T-cell (primary cell): ENCODE measurements at regions not wholly inside any gene's neighbourhood (a gene's known extent, or its start where the extent isn't known, plus 50 kb on each side); places are given as distances from the start of the nearest gene placed in this dataset.
A peak's percentile ranks its signal among the peaks of the same experiment; 100 is the strongest.

Experiments used
- ATAC-seq, 4 experiments: fragments of 200-7000 bp in 3 of 4; fragments of 150-1000 bp in 1 of 4; cut with Tn5 transposase; replicated peaks in 1 of 4; 1 replicate in 3 of 4; 2 replicates in 1 of 4; pipeline ENCODE4 v1.10.0; 2021; ENCODE audit warnings: moderate library complexity in 3 of 4, mild to moderate bottlenecking in 2 of 4, moderate number of reproducible peaks in 1 of 4
- CTCF ChIA-PET, 2 donors: fragments of 300-600 bp; sonication (Branson Sonifier 250); formaldehyde crosslinking; loops; one replicate each; lab custom pipeline; 2022; ENCODE audit warnings: antibody characterized with exemption in 2 of 2; lab: Charles Lee
- POLR2A ChIA-PET, 2 donors: fragments of 300-600 bp; sonication (Branson Sonifier 250); formaldehyde crosslinking; loops; one replicate each; lab custom pipeline; 2022; ENCODE audit warnings: antibody characterized with exemption in 2 of 2; lab: Charles Lee
- DNase-seq, 35 experiments: peaks; one replicate each; pipeline versions ENCODE4 v3.0.0 to v3.0.0-alpha.2; 2013 to 2023
- H3K27ac ChIP-seq: one replicate; pipeline ENCODE4 v1.5.1; 2013; ENCODE audit warnings: low read length
- H3K27me3 ChIP-seq, 2 experiments: replicated peaks in 1 of 2; 1 replicate in 1 of 2; 2 replicates in 1 of 2; pipeline versions ENCODE4 v1.6.1 to v1.7.0; 2013; ENCODE audit warnings: low read length in 1 of 2, mixed read lengths in 1 of 2; ENCODE audit not compliant: control insufficient read depth in 2 of 2, insufficient read depth in 2 of 2; ENCODE audit errors: extremely low read depth in 1 of 2
- H3K36me3 ChIP-seq, 2 donors: 1 replicate in 1 of 2; 2 replicates in 1 of 2; pipeline versions ENCODE4 v1.6.1 to v1.7.0; 2013; ENCODE audit warnings: low read length in 1 of 2; ENCODE audit not compliant: control insufficient read depth in 2 of 2, insufficient read depth in 1 of 2; ENCODE audit errors: extremely low read depth in 1 of 2
- H3K4me1 ChIP-seq, 2 experiments: 1 replicate in 1 of 2; 2 replicates in 1 of 2; pipeline versions ENCODE4 v1.6.1 to v1.7.0; 2013; ENCODE audit warnings: low read length in 2 of 2, mixed read lengths in 1 of 2; ENCODE audit not compliant: insufficient read depth in 2 of 2, control insufficient read depth in 1 of 2; ENCODE audit errors: extremely low read depth in 1 of 2
- H3K4me3 ChIP-seq, 2 donors: 1 replicate in 1 of 2; 2 replicates in 1 of 2; pipeline versions ENCODE4 v1.5.1 to v1.7.0; 2013; ENCODE audit warnings: mild to moderate bottlenecking in 2 of 2, low read length in 1 of 2, moderate library complexity in 1 of 2; ENCODE audit not compliant: control insufficient read depth in 1 of 2; ENCODE audit errors: extremely low read depth in 1 of 2
- H3K9me3 ChIP-seq: 2 replicates; pipeline ENCODE4 v1.7.0; 2013
- H3K27ac Mint-ChIP-seq, 2 donors: one replicate each; pipeline ENCODE4 v1.8.0; 2020 to 2021; ENCODE audit warnings: mild to moderate bottlenecking in 2 of 2, mixed read lengths in 2 of 2
- H3K27me3 Mint-ChIP-seq, 2 donors: one replicate each; pipeline ENCODE4 v1.8.0; 2021 to 2022; ENCODE audit warnings: mixed read lengths in 2 of 2
- H3K36me3 Mint-ChIP-seq: one replicate; pipeline ENCODE4 v1.8.0; 2021; ENCODE audit warnings: mixed read lengths
- H3K4me1 Mint-ChIP-seq, 3 donors: one replicate each; pipeline ENCODE4 v1.8.0; 2020 to 2022; ENCODE audit warnings: mixed read lengths in 3 of 3, mild to moderate bottlenecking in 1 of 3
- H3K4me3 Mint-ChIP-seq, 3 donors: one replicate each; pipeline ENCODE4 v1.8.0; 2020 to 2022; ENCODE audit warnings: mild to moderate bottlenecking in 3 of 3, mixed read lengths in 3 of 3, moderate library complexity in 3 of 3
- H3K9me3 Mint-ChIP-seq, 3 donors: one replicate each; pipeline ENCODE4 v1.8.0; 2020 to 2022; ENCODE audit warnings: mixed read lengths in 3 of 3
- WGBS: methylation state at CpG from one replicate; pipeline ENCODE4 v1.1.5; 2013; ENCODE audit warnings: missing lambda C conversion rate; ENCODE audit not compliant: insufficient coverage; 5-methylcytosine and 5-hydroxymethylcytosine counted together

GRCh38 chr15:62378772-62379498 is 213.8 kb upstream of the C2CD4B start:
- no peak overlapping the region for H3K27ac ChIP-seq
- peaks cover 20 to 35% of the 10 kb centered on the region in 2 donors for H3K27me3 Mint-ChIP-seq
- no peaks in the 10 kb centered on the region for H3K9me3 Mint-ChIP-seq
- no peak overlapping the region for H3K4me3 ChIP-seq
- CTCF ChIA-PET: no interaction called here
- no peaks in the 10 kb centered on the region for H3K36me3 ChIP-seq
- no peak for DNase-seq
- no peaks in the 10 kb centered on the region for H3K9me3 ChIP-seq
- H3K36me3 Mint-ChIP-seq: no peaks in the 10 kb centered on the region
- WGBS: 100% methylated on average over 1 of the region's 5 CpGs
- H3K4me3 Mint-ChIP-seq: no peak overlapping the region
- peaks cover 0 to 7% of the 10 kb centered on the region in 2 experiments for H3K27me3 ChIP-seq
- no peak overlapping the region for H3K27ac Mint-ChIP-seq
- no peaks in the 10 kb centered on the region for H3K4me1 Mint-ChIP-seq
- no peak for ATAC-seq
- POLR2A ChIA-PET: no interaction called here
- H3K4me1 ChIP-seq: no peaks in the 10 kb centered on the region

- WGBS: 70% methylated on average over 2 of the region's 4 CpGs
Measured at GRCh38 chr15:62380011-62380410, 214.9 kb upstream of the C2CD4B start.

GRCh38 chr15:62382046-62382445 is 217.0 kb upstream of the C2CD4B start:
- Histone ChIP-seq H3K4me1 (no peaks in the 10 kb centered on the region), H3K9me3 (no peaks in the 10 kb centered on the region), H3K27me3 (peaks cover 0 to 1% of the 10 kb centered on the region in 2 experiments), H3K27ac (no peak overlapping the region), H3K4me3 (no peak overlapping the region), H3K36me3 (no peaks in the 10 kb centered on the region)
- Mint-ChIP-seq H3K4me1 (no peaks in the 10 kb centered on the region), H3K4me3 (no peak overlapping the region), H3K9me3 (no peaks in the 10 kb centered on the region), H3K27ac (no peak overlapping the region), H3K27me3 (peaks cover 22 to 39% of the 10 kb centered on the region in 2 donors), H3K36me3 (no peaks in the 10 kb centered on the region)
- ChIA-PET CTCF (no interaction called here), POLR2A (no interaction called here)
- no CpG with 5 or more reads among the region's 1 CpG for WGBS
- no peak for ATAC-seq
- DNase-seq: no peak

More at GRCh38 chr15:62380011-62380410, 214.9 kb upstream of the C2CD4B start:
- no peaks in the 10 kb centered on the region for H3K4me1 Mint-ChIP-seq
- Histone ChIP-seq H3K4me1 (no peaks in the 10 kb centered on the region), H3K27me3 (peaks cover 0 to 7% of the 10 kb centered on the region in 2 experiments), H3K4me3 (no peak overlapping the region), H3K27ac (no peak overlapping the region), H3K36me3 (no peaks in the 10 kb centered on the region), H3K9me3 (no peaks in the 10 kb centered on the region)
- no peaks in the 10 kb centered on the region for H3K9me3 Mint-ChIP-seq
- CTCF ChIA-PET: no interaction called here
- H3K36me3 Mint-ChIP-seq: no peaks in the 10 kb centered on the region
- no peak overlapping the region for H3K27ac Mint-ChIP-seq
- H3K27me3 Mint-ChIP-seq: peaks cover 24 to 35% of the 10 kb centered on the region in 2 donors
- H3K4me3 Mint-ChIP-seq: no peak overlapping the region
- ATAC-seq: no peak
- POLR2A ChIA-PET: no interaction called here
- DNase-seq: no peak

GRCh38 chr15:62389885-62390790 is 225.1 kb upstream of the C2CD4B start, which contains the start of gene TLN2:
TLN2 (plus strand) TSS chr15:62390550.
- peak within 1 kb of the TSS; percentile 74 to 95 for H3K4me3 ChIP-seq
- Mint-ChIP-seq H3K27me3 (peaks cover 14 to 26% of the 10 kb centered on the region in 2 donors), H3K4me1 (peaks cover 15 to 20% (median 18%) of the 10 kb centered on the region in 3 donors), H3K27ac (peak within 1 kb of the TSS in 1 of 2 donors; percentile 69), H3K4me3 (peak within 1 kb of the TSS; percentile 91 to 93 (median 92)), H3K36me3 (no peaks in the 10 kb centered on the region), H3K9me3 (no peaks in the 10 kb centered on the region)
- H3K27ac ChIP-seq: peak within 1 kb of the TSS; percentile 22
- WGBS: under 1% methylated on average over 68 of the region's 74 CpGs
- peaks cover 11 to 22% of the 10 kb centered on the region in 2 experiments for H3K4me1 ChIP-seq
- ATAC-seq (peak; percentile 78 to 85 (median 82)), DNase-seq (peak in 31 of 35 experiments; percentile 11 to 72 (median 27))
- ChIA-PET CTCF (no interaction called here), POLR2A (interaction anchor here in 1 of 2 donors (0.6 kb wide), 1 partner anchor 12 kb away, joined by 3 read pairs; no protein-coding TSS in a partner anchor)
- peaks cover 5 to 19% of the 10 kb centered on the region in 2 experiments for H3K27me3 ChIP-seq
- no peaks in the 10 kb centered on the region for H3K9me3 ChIP-seq
- H3K36me3 ChIP-seq: no peaks in the 10 kb centered on the region

GRCh38 chr15:62390791-62391640 is 225.9 kb upstream of the C2CD4B start:
- peak in 11 of 35 experiments; percentile 0 to 24 (median 9) for DNase-seq
- Mint-ChIP-seq H3K4me1 (peaks cover 15 to 20% (median 18%) of the 10 kb centered on the region in 3 donors), H3K4me3 (peak overlapping the region; percentile 91 to 93 (median 92)), H3K27me3 (peaks cover 11 to 28% of the 10 kb centered on the region in 2 donors), H3K27ac (no peak overlapping the region), H3K36me3 (no peaks in the 10 kb centered on the region), H3K9me3 (no peaks in the 10 kb centered on the region)
- WGBS: under 1% methylated on average over 54 of the region's 62 CpGs
- peaks cover 11 to 22% of the 10 kb centered on the region in 2 experiments for H3K4me1 ChIP-seq
- no peak overlapping the region for H3K27ac ChIP-seq
- POLR2A ChIA-PET: no interaction called here
- H3K36me3 ChIP-seq: no peaks in the 10 kb centered on the region
- peak overlapping the region; percentile 60 to 95 for H3K4me3 ChIP-seq
- H3K9me3 ChIP-seq: no peaks in the 10 kb centered on the region
- ATAC-seq: peak; percentile 23 to 45 (median 38)
- H3K27me3 ChIP-seq: peaks cover 5 to 19% of the 10 kb centered on the region in 2 experiments
- CTCF ChIA-PET: no interaction called here
